Upper lobe of left lung (tissue), 4 donors: ENCODE measurements at regions not wholly inside any gene's neighbourhood (a gene's known extent, or its start where the extent isn't known, plus 50 kb on each side); places are given as distances from the start of the nearest gene placed in this dataset.

ENCODE experiments used
- EP300 ChIP-seq, 4 donors: sonication (generic); formaldehyde crosslinking; IDR thresholded peaks; one replicate each; pipeline ENCODE4 v1.5.1; 2017; ENCODE audit warnings: antibody characterized with exemption in 4 of 4, control low read depth in 2 of 4
- POLR2A ChIP-seq, 4 donors: fragments of 450-650 bp; IDR thresholded peaks; one replicate each; pipeline ENCODE4 v1.5.1; 2016 to 2017; ENCODE audit warnings: antibody characterized with exemption in 4 of 4, mild to moderate bottlenecking in 2 of 4
- POLR2AphosphoS5 ChIP-seq, 2 donors: sonication (generic); formaldehyde crosslinking; IDR thresholded peaks; one replicate each; pipeline ENCODE4 v1.5.1; 2017; ENCODE audit warnings: antibody characterized with exemption in 2 of 2
- TF ChIP-seq, protein P1 (sequence below), 6 experiments: fragments of 450-650 bp in 4 of 6; fragments of 200-600 bp in 2 of 6; sonication (generic) in 2 of 6; IDR thresholded peaks; one replicate each; pipeline ENCODE4 v1.5.1; 2016 to 2019; ENCODE audit warnings: antibody characterized with exemption in 6 of 6

DNA sequence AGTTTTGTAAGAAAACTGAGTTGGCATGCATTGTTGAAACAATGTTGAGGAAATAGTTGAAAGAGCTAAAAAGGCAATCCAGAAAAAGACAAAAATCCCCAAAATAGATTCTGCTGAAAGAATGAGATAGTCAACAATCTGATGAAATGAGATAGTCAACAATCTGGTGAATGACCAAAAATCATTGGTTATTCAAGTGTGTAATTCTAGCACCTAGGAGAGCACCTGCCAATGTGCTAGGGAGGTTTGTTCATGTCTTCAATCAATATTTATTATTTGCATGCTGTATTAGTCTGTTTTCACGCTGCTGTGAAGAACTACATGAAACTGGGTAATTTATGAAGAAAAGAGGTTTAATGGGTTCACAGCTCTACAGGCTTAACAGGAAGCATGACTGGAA lies 307.1 kb upstream of the HSF2 start:
- TF ChIP-seq, protein P1, sequence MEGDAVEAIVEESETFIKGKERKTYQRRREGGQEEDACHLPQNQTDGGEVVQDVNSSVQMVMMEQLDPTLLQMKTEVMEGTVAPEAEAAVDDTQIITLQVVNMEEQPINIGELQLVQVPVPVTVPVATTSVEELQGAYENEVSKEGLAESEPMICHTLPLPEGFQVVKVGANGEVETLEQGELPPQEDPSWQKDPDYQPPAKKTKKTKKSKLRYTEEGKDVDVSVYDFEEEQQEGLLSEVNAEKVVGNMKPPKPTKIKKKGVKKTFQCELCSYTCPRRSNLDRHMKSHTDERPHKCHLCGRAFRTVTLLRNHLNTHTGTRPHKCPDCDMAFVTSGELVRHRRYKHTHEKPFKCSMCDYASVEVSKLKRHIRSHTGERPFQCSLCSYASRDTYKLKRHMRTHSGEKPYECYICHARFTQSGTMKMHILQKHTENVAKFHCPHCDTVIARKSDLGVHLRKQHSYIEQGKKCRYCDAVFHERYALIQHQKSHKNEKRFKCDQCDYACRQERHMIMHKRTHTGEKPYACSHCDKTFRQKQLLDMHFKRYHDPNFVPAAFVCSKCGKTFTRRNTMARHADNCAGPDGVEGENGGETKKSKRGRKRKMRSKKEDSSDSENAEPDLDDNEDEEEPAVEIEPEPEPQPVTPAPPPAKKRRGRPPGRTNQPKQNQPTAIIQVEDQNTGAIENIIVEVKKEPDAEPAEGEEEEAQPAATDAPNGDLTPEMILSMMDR (IDR thresholded peaks at IDR 0.05), result no peak
- TF ChIP-seq EP300 (IDR thresholded peaks at IDR 0.05) (no peak), POLR2AphosphoS5 (IDR thresholded peaks at IDR 0.05) (no peak), POLR2A (IDR thresholded peaks at IDR 0.05) (no peak)
